SH-SY5Y (cell line): ENCODE measurements at regions not wholly inside any gene's neighbourhood (a gene's known extent, or its start where the extent isn't known, plus 50 kb on each side); places are given as distances from the start of the nearest gene placed in this dataset.

Source experiments
- GATA2 ChIP-seq: IDR thresholded peaks from 2 replicates; pipeline ENCODE4 v1.6.1; 2011; ENCODE audit warnings: mild to moderate bottlenecking, low read depth, low read length
- GATA3 ChIP-seq: IDR thresholded peaks from 2 replicates; pipeline ENCODE4 v1.6.1; 2011; ENCODE audit warnings: low read depth, mild to moderate bottlenecking, low read length, moderate library complexity

DNA sequence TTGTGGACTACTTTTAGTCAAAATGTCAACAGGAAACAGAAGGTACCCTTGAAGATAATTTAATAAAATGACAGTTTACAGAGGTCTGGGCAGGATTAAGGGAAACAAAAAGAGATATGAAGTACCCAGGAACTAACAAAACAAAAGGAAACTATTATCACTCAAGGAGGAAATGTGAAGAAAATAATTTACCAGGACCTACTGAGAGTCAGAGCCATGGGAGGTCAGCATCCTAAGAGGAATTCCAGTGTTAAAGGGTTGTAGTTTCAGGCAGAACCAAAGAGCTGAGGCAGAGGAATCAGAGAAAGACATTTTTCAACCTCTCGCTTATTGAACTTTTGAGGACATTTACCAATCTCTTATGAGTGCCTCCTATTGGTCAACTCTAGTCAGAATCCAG is 408.9 kb upstream of the CBLB start:
- TF ChIP-seq GATA2, result no peak
- TF ChIP-seq GATA3, result no peak
